Activated CD8-positive, alpha-beta T cell treated with anti-CD3 and anti-CD28 coated beads for 36 hours (primary cell): ENCODE measurements at regions not wholly inside any gene's neighbourhood (a gene's known extent, or its start where the extent isn't known, plus 50 kb on each side); places are given as distances from the start of the nearest gene placed in this dataset.

Experiments
- ATAC-seq: fragments of 200-7000 bp; cut with Tn5 transposase; one replicate; pipeline ENCODE4 v1.10.0; 2021; ENCODE audit warnings: mild to moderate bottlenecking, moderate library complexity
- CTCF ChIA-PET: fragments of 350-600 bp; sonication (Branson Sonifier 250); formaldehyde crosslinking; loops from one replicate; lab custom pipeline; 2021; ENCODE audit warnings: antibody characterized with exemption; lab: Charles Lee
- POLR2A ChIA-PET: fragments of 350-600 bp; sonication (Branson Sonifier 250); formaldehyde crosslinking; loops from one replicate; lab custom pipeline; 2021; ENCODE audit warnings: antibody characterized with exemption; lab: Charles Lee
- DNase-seq: peaks from one replicate; pipeline ENCODE4 v3.0.0-alpha.2; 2020
- H3K27ac Mint-ChIP-seq: one replicate; pipeline ENCODE4 v1.8.0; 2021; ENCODE audit warnings: mild to moderate bottlenecking, mixed read lengths
- H3K27me3 Mint-ChIP-seq: one replicate; pipeline ENCODE4 v1.8.0; 2021; ENCODE audit warnings: mixed read lengths
- H3K36me3 Mint-ChIP-seq: one replicate; pipeline ENCODE4 v1.8.0; 2021; ENCODE audit warnings: low read depth, mixed read lengths
- H3K4me1 Mint-ChIP-seq: one replicate; pipeline ENCODE4 v1.8.0; 2021; ENCODE audit warnings: low read depth, mixed read lengths
- H3K4me3 Mint-ChIP-seq: one replicate; pipeline ENCODE4 v1.8.0; 2021; ENCODE audit warnings: mild to moderate bottlenecking, moderate library complexity, mixed read lengths
- H3K9me3 Mint-ChIP-seq: one replicate; pipeline ENCODE4 v1.8.0; 2021; ENCODE audit warnings: mixed read lengths
- intact Hi-C: fragments of 100-400 bp; cut with micrococcal nuclease; formaldehyde crosslinking; loops from one replicate; pipeline ENCODE4 v1.10.0; 2022
- TF ChIP-seq, protein P1 (sequence below): fragments of 200-600 bp; IDR thresholded peaks from one replicate; pipeline ENCODE4 v1.8.0; 2022; ENCODE audit warnings: antibody characterized with exemption, mild to moderate bottlenecking

DNA sequence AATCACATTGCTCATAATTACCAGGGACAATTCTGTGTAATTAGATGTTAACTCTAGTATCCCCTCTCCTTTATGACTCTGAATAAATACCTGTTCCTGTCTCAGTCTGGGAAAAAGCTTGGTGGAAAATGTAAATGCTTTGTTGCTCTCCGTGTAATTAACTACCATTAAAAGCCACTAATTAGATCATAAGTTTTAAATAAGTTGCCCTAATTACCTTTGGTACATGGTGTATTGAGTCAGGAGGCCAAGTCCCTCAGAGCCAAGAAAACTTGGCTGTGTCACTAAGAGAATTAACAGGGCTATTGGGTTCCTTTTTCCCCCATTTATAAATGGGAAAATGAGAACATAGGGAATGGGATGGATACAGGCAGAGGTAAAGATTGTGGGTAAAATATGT is 617.6 kb downstream of the TLR4 start:
- CTCF ChIA-PET, result no interaction called here
- H3K4me1 Mint-ChIP-seq, result no peaks in the 10 kb centered on the region
- DNase-seq (no peak), ATAC-seq (no peak)
- no peaks in the 10 kb centered on the region for H3K36me3 Mint-ChIP-seq
- intact Hi-C loops, result no loop called here
- no peaks in the 10 kb centered on the region for H3K9me3 Mint-ChIP-seq
- no peak overlapping the region for H3K27ac Mint-ChIP-seq
- TF ChIP-seq, protein P1, sequence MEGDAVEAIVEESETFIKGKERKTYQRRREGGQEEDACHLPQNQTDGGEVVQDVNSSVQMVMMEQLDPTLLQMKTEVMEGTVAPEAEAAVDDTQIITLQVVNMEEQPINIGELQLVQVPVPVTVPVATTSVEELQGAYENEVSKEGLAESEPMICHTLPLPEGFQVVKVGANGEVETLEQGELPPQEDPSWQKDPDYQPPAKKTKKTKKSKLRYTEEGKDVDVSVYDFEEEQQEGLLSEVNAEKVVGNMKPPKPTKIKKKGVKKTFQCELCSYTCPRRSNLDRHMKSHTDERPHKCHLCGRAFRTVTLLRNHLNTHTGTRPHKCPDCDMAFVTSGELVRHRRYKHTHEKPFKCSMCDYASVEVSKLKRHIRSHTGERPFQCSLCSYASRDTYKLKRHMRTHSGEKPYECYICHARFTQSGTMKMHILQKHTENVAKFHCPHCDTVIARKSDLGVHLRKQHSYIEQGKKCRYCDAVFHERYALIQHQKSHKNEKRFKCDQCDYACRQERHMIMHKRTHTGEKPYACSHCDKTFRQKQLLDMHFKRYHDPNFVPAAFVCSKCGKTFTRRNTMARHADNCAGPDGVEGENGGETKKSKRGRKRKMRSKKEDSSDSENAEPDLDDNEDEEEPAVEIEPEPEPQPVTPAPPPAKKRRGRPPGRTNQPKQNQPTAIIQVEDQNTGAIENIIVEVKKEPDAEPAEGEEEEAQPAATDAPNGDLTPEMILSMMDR, result no peak
- POLR2A ChIA-PET, result no interaction called here
- H3K27me3 Mint-ChIP-seq, result no peaks in the 10 kb centered on the region
- no peak overlapping the region for H3K4me3 Mint-ChIP-seq

DNA sequence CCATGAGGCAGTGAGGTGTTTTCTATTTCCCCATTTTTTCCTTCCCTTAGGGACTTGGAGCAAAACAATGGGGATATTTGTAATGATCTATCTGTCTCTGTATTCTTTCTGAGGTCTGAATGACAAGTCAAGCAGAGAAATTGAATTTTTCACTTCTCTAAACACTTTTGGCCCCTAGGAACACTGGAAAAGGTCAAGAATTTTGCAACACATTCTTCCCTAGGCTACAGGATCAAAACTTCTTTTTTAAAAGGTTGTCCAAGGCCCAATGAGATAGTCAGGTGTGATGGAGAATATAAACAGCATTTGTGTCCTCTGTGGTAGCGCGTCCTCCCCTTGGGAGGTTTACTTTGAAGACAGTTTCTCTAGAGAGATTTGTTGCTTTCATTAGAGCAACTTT is 620.5 kb downstream of the TLR4 start:
- ChIA-PET POLR2A (no interaction called here), CTCF (no interaction called here)
- H3K27ac Mint-ChIP-seq, result no peak overlapping the region
- TF ChIP-seq, protein P1, result no peak
- no peaks in the 10 kb centered on the region for H3K36me3 Mint-ChIP-seq
- DNase-seq (no peak), ATAC-seq (no peak)
- no peaks in the 10 kb centered on the region for H3K9me3 Mint-ChIP-seq
- no peaks in the 10 kb centered on the region for H3K27me3 Mint-ChIP-seq
- H3K4me3 Mint-ChIP-seq, result no peak overlapping the region
- intact Hi-C loops, result no loop called here
- H3K4me1 Mint-ChIP-seq, result no peaks in the 10 kb centered on the region

DNA sequence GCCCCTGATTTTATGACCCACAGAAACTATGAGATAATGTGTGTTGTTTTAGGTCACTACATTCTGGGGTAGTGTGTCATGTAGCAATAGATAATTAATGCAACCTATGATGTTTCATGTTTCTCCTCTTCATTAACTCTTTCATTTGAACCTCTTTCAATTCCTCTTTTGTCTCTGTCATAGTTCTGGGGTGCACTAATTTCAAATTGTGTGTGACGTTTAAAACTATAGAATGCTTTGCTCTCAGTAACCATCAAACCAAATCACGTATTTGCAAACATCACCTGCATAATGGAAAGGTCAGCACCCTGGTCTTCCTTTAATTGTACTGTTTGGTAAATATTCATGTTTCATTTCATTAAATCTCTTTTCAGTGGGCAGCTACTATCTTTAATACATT is 621.6 kb downstream of the TLR4 start:
- Mint-ChIP-seq H3K27me3 (no peaks in the 10 kb centered on the region), H3K27ac (no peak overlapping the region), H3K9me3 (no peaks in the 10 kb centered on the region), H3K4me3 (no peak overlapping the region), H3K36me3 (no peaks in the 10 kb centered on the region), H3K4me1 (no peaks in the 10 kb centered on the region)
- ATAC-seq (no peak), DNase-seq (no peak)
- ChIA-PET POLR2A (no interaction called here), CTCF (no interaction called here)
- intact Hi-C loops, result no loop called here
- TF ChIP-seq, protein P1, result no peak

DNA sequence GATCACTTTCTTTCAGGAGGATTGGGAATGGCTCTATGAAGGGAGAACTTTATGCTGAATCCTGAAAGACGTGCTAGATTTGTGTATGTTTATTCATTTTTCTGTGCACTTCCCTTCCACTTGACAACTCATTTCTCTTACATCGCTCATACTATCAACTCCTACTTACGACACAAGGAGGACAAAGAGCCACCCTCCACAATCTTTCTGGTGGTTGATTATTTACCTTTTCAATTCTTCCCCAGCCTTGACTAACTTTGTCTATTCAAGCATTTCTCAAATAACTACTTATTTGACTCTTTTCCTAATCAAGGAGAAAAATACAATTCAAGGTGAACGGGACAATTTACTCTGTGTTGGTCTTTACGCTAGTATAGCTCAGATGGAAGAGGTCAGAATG is 622.1 kb downstream of the TLR4 start:
- H3K27me3 Mint-ChIP-seq, result no peaks in the 10 kb centered on the region
- TF ChIP-seq, protein P1, result no peak

DNA sequence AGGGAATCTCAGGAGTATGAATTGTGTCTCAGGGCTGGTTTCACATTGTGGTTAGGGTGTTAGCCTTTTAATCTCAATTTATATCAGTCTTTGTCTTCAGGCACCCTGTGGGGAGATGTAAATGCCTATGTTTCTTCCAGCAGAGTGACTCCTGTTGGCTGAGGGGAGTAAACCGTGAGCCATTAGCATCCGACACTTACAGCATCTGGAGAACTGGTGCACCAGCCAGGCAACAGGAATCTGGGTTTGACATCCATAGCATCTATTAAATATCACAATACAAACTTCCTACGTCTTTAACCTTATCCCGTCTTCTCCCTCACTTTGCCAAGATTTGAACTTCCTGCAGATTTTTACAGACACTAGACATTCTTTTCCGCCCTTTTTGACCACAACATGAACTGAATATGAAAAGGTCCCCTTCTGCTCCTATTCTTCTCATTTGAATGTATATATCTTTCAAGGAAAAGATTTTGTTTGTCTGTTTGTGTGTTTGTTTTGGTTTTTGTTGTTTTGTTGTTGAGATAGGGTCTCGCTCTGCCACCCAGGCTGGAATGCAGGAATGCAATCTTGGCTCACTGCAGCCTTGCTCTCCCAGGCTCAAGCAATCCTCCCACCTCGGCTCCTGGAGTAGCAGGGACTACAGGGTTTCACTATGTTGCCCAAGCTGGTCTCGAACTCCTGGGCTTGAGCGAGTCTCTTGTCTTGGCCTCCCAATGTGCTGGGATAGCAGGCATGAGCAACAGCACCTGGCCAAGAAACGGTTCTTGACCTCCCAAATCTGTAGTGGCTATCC is 626.2 kb downstream of the TLR4 start:
- no peaks in the 10 kb centered on the region for H3K36me3 Mint-ChIP-seq
- no peaks in the 10 kb centered on the region for H3K9me3 Mint-ChIP-seq
- TF ChIP-seq, protein P1, result no peak
- intact Hi-C loops, result no loop called here
- ATAC-seq, result no peak
- CTCF ChIA-PET, result no interaction called here
- POLR2A ChIA-PET, result no interaction called here
- H3K4me3 Mint-ChIP-seq, result no peak overlapping the region
- H3K4me1 Mint-ChIP-seq, result no peaks in the 10 kb centered on the region
- no peak for DNase-seq
- H3K27ac Mint-ChIP-seq, result no peak overlapping the region
- H3K27me3 Mint-ChIP-seq, result no peaks in the 10 kb centered on the region

More for the DNA sequence above, 622.1 kb downstream of the TLR4 start:
- Mint-ChIP-seq H3K9me3 (no peaks in the 10 kb centered on the region), H3K27ac (no peak overlapping the region), H3K4me3 (no peak overlapping the region), H3K4me1 (no peaks in the 10 kb centered on the region), H3K36me3 (no peaks in the 10 kb centered on the region)
- ATAC-seq (no peak), DNase-seq (no peak)
- CTCF ChIA-PET, result no interaction called here
- POLR2A ChIA-PET, result no interaction called here
- intact Hi-C loops, result no loop called here
